ENCODE measurements at regions not wholly inside any gene's neighbourhood (a gene's known extent, or its start where the extent isn't known, plus 50 kb on each side); places are given as distances from the start of the nearest gene placed in this dataset.

GRCh38 chr6:80725156-80725930, 618.9 kb downstream of the BCKDHB start:
- Mint-ChIP-seq H3K4me1 (no peaks in the 10 kb centered on the region), H3K27me3 (no peaks in the 10 kb centered on the region), H3K9me3 (no peaks in the 10 kb centered on the region), H3K36me3 (ENCODE audit: insufficient read depth) (no peaks in the 10 kb centered on the region), H3K4me3 (no peak overlapping the region), H3K27ac (ENCODE audit: low read depth) (no peak overlapping the region)
- ATAC-seq (replicated peaks; ENCODE audit: extremely low read depth, poor library complexity, severe bottlenecking) = no peak
- DNase-seq (ENCODE audit: low spot score in 2 of 2) = no peak

DNA sequence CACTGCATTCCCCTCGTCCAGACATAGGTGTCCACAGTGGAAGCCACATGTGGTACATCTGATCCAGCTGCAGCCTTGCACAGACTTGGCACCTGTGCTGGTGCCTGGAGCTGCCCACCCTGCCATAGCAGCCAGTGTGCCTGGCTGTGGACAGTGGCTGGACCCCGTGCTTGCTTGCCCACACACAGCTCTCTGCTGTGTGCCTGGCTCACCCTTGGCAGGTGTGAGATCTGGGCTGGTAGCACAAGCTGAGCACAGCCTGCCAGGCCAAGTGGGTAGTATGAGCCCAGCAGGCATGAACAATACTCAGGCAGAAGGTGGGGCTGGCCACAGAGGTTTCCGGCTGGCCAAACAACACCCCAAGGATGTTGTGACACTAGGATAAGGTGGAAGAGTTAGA, 614.4 kb downstream of the BCKDHB start:
- no peaks in the 10 kb centered on the region for H3K36me3 Mint-ChIP-seq (ENCODE audit: insufficient read depth)
- no peaks in the 10 kb centered on the region for H3K27me3 Mint-ChIP-seq
- no peak overlapping the region for H3K27ac Mint-ChIP-seq (ENCODE audit: low read depth)
- no peak overlapping the region for H3K4me3 Mint-ChIP-seq
- no peaks in the 10 kb centered on the region for H3K4me1 Mint-ChIP-seq
- peaks cover 8% of the 10 kb centered on the region for H3K9me3 Mint-ChIP-seq
- DNase-seq (ENCODE audit: low spot score in 2 of 2) = no peak
- no peak for ATAC-seq (replicated peaks; ENCODE audit: extremely low read depth, poor library complexity, severe bottlenecking)

DNA sequence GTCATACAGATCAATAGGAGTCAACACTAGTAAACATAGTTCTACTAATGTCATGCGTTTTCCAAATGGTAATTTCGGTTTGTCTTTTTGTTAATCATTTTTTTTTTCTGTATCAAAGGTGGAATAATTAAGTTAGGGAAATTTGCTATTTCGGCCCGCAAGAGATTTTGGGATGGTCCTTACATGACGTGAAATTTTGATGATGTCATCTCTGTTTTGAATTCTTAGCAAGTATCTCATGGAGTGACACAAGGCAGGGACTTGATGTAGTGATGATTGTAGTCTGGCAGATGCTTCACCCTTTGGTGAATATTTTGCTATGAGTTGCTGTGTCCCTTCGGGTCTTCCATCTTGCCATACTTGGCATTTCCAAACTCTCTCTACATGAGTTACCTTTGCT, 608.0 kb downstream of the BCKDHB start:
- no peaks in the 10 kb centered on the region for H3K36me3 Mint-ChIP-seq (ENCODE audit: insufficient read depth)
- H3K4me3 Mint-ChIP-seq = no peak overlapping the region
- DNase-seq (ENCODE audit: low spot score in 2 of 2) = no peak
- H3K9me3 Mint-ChIP-seq = peaks cover 16% of the 10 kb centered on the region
- H3K27me3 Mint-ChIP-seq = no peaks in the 10 kb centered on the region
- no peak for ATAC-seq (replicated peaks; ENCODE audit: extremely low read depth, poor library complexity, severe bottlenecking)
- H3K4me1 Mint-ChIP-seq = no peaks in the 10 kb centered on the region
- no peak overlapping the region for H3K27ac Mint-ChIP-seq (ENCODE audit: low read depth)

- Mint-ChIP-seq H3K36me3 (ENCODE audit: insufficient read depth) (no peaks in the 10 kb centered on the region), H3K27ac (ENCODE audit: low read depth) (no peak overlapping the region), H3K27me3 (no peaks in the 10 kb centered on the region), H3K4me3 (no peak overlapping the region), H3K4me1 (no peaks in the 10 kb centered on the region), H3K9me3 (peaks cover 7% of the 10 kb centered on the region)
- ATAC-seq (replicated peaks; ENCODE audit: extremely low read depth, poor library complexity, severe bottlenecking) (no peak), DNase-seq (ENCODE audit: low spot score in 2 of 2) (no peak)
Measured at GRCh38 chr6:80698459-80698858, 592.0 kb downstream of the BCKDHB start.

- H3K9me3 Mint-ChIP-seq = no peaks in the 10 kb centered on the region
- DNase-seq (ENCODE audit: low spot score in 2 of 2) (no peak), ATAC-seq (replicated peaks; ENCODE audit: extremely low read depth, poor library complexity, severe bottlenecking) (no peak)
- H3K4me1 Mint-ChIP-seq = no peaks in the 10 kb centered on the region
- H3K36me3 Mint-ChIP-seq (ENCODE audit: insufficient read depth) = no peaks in the 10 kb centered on the region
- no peak overlapping the region for H3K4me3 Mint-ChIP-seq
- H3K27ac Mint-ChIP-seq (ENCODE audit: low read depth) = no peak overlapping the region
- H3K27me3 Mint-ChIP-seq = no peaks in the 10 kb centered on the region
Measured at GRCh38 chr6:80696268-80696667, 589.8 kb downstream of the BCKDHB start.

GRCh38 chr6:80690551-80691131, 584.2 kb downstream of the BCKDHB start:
- Mint-ChIP-seq H3K27ac (ENCODE audit: low read depth) (no peak overlapping the region), H3K9me3 (peaks cover 14% of the 10 kb centered on the region), H3K36me3 (ENCODE audit: insufficient read depth) (peaks cover 2% of the 10 kb centered on the region), H3K27me3 (no peaks in the 10 kb centered on the region), H3K4me3 (no peak overlapping the region), H3K4me1 (no peaks in the 10 kb centered on the region)
- ATAC-seq (replicated peaks; ENCODE audit: extremely low read depth, poor library complexity, severe bottlenecking) (no peak), DNase-seq (ENCODE audit: low spot score in 2 of 2) (no peak)

- H3K4me3 Mint-ChIP-seq = no peak overlapping the region
- H3K27ac Mint-ChIP-seq (ENCODE audit: low read depth) = no peak overlapping the region
- H3K27me3 Mint-ChIP-seq = no peaks in the 10 kb centered on the region
- H3K9me3 Mint-ChIP-seq = peaks cover 16% of the 10 kb centered on the region
- H3K36me3 Mint-ChIP-seq (ENCODE audit: insufficient read depth) = peaks cover 2% of the 10 kb centered on the region
- ATAC-seq (replicated peaks; ENCODE audit: extremely low read depth, poor library complexity, severe bottlenecking) (no peak), DNase-seq (ENCODE audit: low spot score in 2 of 2) (no peak)
- no peaks in the 10 kb centered on the region for H3K4me1 Mint-ChIP-seq
Measured at GRCh38 chr6:80689716-80690395, 583.4 kb downstream of the BCKDHB start.

GRCh38 chr6:80679992-80680391, 573.5 kb downstream of the BCKDHB start:
- Mint-ChIP-seq H3K36me3 (ENCODE audit: insufficient read depth) (no peaks in the 10 kb centered on the region), H3K9me3 (peaks cover 13% of the 10 kb centered on the region), H3K27me3 (no peaks in the 10 kb centered on the region), H3K4me1 (no peaks in the 10 kb centered on the region), H3K4me3 (no peak overlapping the region), H3K27ac (ENCODE audit: low read depth) (no peak overlapping the region)
- DNase-seq (ENCODE audit: low spot score in 2 of 2) = no peak
- ATAC-seq (replicated peaks; ENCODE audit: extremely low read depth, poor library complexity, severe bottlenecking) = no peak

GRCh38 chr6:80676386-80676785, 569.9 kb downstream of the BCKDHB start:
- H3K27me3 Mint-ChIP-seq = no peaks in the 10 kb centered on the region

DNA sequence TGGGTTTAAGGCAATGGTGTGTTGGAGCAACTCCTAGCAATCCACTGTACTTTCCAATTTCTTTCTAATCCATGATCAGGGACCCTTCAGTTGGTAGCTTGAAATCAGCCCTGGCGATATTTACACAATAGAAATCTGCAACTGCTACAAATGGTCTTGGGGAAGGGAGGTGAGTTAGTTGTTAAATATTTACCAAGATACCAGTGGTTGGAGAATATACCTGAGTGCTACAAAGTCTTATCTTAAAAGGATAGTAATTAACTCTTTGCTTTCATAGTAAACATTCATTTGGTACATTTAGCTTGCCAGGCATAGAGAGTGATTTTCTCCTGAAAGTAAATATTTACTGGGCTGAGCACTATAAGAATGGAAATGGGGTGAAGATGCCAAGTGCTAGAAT, 568.2 kb downstream of the BCKDHB start:
- Mint-ChIP-seq H3K27ac (ENCODE audit: low read depth) (no peak overlapping the region), H3K9me3 (peaks cover 18% of the 10 kb centered on the region), H3K27me3 (no peaks in the 10 kb centered on the region), H3K4me1 (no peaks in the 10 kb centered on the region), H3K36me3 (ENCODE audit: insufficient read depth) (no peaks in the 10 kb centered on the region), H3K4me3 (no peak overlapping the region)
- no peak for DNase-seq (ENCODE audit: low spot score in 2 of 2)
- no peak for ATAC-seq (replicated peaks; ENCODE audit: extremely low read depth, poor library complexity, severe bottlenecking)

More at GRCh38 chr6:80676386-80676785, 569.9 kb downstream of the BCKDHB start:
- Mint-ChIP-seq H3K36me3 (ENCODE audit: insufficient read depth) (no peaks in the 10 kb centered on the region), H3K4me3 (no peak overlapping the region), H3K27ac (ENCODE audit: low read depth) (no peak overlapping the region), H3K4me1 (no peaks in the 10 kb centered on the region), H3K9me3 (peaks cover 11% of the 10 kb centered on the region)
- no peak for ATAC-seq (replicated peaks; ENCODE audit: extremely low read depth, poor library complexity, severe bottlenecking)
- DNase-seq (ENCODE audit: low spot score in 2 of 2) = no peak

GRCh38 chr6:80673367-80673766, 566.9 kb downstream of the BCKDHB start:
- H3K27me3 Mint-ChIP-seq = no peaks in the 10 kb centered on the region
- DNase-seq (ENCODE audit: low spot score in 2 of 2) (no peak), ATAC-seq (replicated peaks; ENCODE audit: extremely low read depth, poor library complexity, severe bottlenecking) (no peak)
- H3K4me3 Mint-ChIP-seq = no peak overlapping the region
- peaks cover 17% of the 10 kb centered on the region for H3K9me3 Mint-ChIP-seq
- no peak overlapping the region for H3K27ac Mint-ChIP-seq (ENCODE audit: low read depth)
- H3K4me1 Mint-ChIP-seq = no peaks in the 10 kb centered on the region
- no peaks in the 10 kb centered on the region for H3K36me3 Mint-ChIP-seq (ENCODE audit: insufficient read depth)

- ATAC-seq (replicated peaks; ENCODE audit: extremely low read depth, poor library complexity, severe bottlenecking) (no peak), DNase-seq (ENCODE audit: low spot score in 2 of 2) (no peak)
- Mint-ChIP-seq H3K36me3 (ENCODE audit: insufficient read depth) (no peaks in the 10 kb centered on the region), H3K9me3 (peaks cover 13% of the 10 kb centered on the region), H3K4me1 (no peaks in the 10 kb centered on the region), H3K4me3 (no peak overlapping the region), H3K27me3 (no peaks in the 10 kb centered on the region), H3K27ac (ENCODE audit: low read depth) (no peak overlapping the region)
Measured at GRCh38 chr6:80667006-80667405, 560.5 kb downstream of the BCKDHB start.

DNA sequence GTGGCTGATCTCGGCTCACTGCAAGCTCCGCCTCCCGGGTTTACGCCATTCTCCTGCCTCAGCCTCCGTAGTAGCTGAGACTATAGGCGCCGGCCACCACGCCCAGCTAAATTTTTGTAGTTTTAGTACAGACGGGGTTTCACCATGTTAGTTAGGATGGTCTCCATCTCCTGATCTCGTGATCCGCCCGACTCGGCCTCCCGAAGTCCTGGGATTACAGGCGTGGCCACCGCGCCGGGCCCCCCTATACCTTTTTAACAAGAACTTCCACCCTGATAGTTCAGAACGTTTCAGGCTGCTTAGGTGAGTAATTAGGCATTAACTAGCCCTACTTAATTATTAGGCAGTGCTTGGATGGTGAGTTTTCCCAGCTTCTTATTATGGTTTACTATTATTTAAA, 552.5 kb downstream of the BCKDHB start:
- no peaks in the 10 kb centered on the region for H3K27me3 Mint-ChIP-seq
- H3K4me1 Mint-ChIP-seq = no peaks in the 10 kb centered on the region
- H3K36me3 Mint-ChIP-seq (ENCODE audit: insufficient read depth) = peaks cover 2% of the 10 kb centered on the region
- no peak for DNase-seq (ENCODE audit: low spot score in 2 of 2)
- no peak overlapping the region for H3K4me3 Mint-ChIP-seq
- ATAC-seq (replicated peaks; ENCODE audit: extremely low read depth, poor library complexity, severe bottlenecking) = no peak
- H3K9me3 Mint-ChIP-seq = peaks cover 13% of the 10 kb centered on the region
- no peak overlapping the region for H3K27ac Mint-ChIP-seq (ENCODE audit: low read depth)

Measured in central memory CD8-positive, alpha-beta T cell (primary cell).